HG02571 (cell line): ENCODE measurements at regions not wholly inside any gene's neighbourhood (a gene's known extent, or its start where the extent isn't known, plus 50 kb on each side); places are given as distances from the start of the nearest gene placed in this dataset.

Experiments
- ATAC-seq: cut with Tn5 transposase; IDR thresholded peaks from one replicate; pipeline ENCODE4 v1.9.1; 2021; ENCODE audit warnings: mild to moderate bottlenecking, moderate library complexity; ENCODE audit not compliant: unreplicated experiment

DNA sequence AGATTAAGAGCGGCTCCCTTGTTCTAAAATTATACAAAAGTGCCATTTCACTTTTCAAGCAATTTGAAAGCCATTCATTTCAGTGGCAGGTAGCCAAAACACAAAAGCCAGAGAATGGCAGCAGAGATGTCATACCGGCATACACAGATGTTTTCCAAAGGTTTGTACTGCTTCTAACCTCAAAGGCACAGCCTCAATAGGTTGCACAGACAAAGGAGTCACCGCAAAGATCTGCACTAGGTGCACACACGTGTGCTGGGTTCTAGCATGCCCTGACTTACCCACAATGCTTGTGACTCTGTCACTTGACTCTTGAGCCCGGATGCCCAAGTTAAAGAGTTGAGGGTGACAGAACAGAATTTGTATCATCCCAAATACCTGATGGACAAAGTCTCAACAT, 448.9 kb upstream of the ADGRL2 start:
- no peak for ATAC-seq

DNA sequence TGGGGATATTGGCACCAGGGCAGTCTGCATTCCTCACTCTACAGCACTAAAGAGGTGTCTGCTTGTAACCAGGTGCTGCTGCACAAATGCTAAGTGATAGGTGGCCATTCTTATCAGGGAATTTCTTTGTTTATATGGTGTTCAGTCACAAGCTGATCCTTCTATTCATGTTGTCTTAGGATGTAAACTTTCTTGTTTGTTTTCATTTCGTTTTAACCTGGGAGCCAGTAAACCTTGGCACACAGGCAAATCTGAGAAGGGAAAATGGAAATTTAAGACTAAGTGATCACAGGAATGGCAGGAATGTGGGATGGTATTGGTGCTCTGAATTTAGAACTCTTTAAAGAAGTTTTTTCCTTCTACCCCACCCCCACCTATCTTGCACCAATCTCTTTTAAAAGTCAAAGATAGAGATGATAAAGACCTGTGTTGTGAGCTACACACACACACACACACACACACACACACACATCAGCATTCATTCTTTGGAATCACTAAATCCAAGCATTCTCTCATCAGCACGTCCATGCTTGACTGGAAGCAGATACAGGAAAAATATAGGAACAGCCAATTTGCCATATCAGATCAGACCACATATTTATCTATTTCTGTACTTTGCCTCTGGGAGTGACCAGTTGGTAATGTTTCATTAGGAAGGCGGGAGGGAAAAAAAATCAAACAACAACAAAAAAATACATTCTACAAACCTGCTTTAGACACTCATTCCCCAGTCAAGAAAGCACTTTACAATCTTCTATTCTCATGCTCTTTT, 451.4 kb upstream of the ADGRL2 start:
- no peak for ATAC-seq

DNA sequence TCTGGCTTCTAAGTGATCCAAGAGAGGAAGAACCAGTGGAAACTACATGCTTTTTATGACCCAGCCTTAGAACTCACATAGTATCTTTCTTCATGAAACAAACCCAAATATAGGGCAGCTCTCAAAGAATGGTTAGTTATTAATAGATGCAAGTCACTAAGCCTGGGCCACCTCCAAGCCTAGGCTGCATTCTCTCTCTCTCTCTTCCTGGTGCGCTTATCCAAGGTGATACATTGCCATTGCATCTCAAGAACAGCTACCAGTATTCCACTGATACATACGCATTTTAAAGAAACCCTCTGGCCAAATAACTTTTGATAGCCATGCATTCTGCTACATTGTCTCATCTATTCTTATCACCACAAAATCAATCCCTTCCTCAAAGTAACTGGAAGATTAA, 455.6 kb upstream of the ADGRL2 start:
- ATAC-seq, result no peak

DNA sequence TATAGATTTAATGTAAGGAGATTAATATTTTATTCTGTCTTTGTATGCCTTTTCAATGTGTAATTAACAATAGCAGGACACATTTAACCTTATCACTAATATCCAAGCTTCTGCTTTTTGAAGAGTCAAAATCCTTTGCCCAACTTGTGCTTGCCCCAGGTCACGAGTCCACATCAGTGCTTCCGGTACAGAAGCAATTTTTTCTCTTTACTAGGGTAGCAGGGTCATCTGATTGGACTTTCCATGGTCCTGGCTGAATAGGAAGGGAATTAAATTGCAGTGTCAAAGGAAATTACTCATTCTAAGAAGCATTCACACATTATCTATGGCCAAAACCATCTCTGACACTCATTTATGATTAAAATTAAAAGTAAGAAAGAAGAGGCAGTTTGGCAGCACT, 460.5 kb upstream of the ADGRL2 start:
- no peak for ATAC-seq

DNA sequence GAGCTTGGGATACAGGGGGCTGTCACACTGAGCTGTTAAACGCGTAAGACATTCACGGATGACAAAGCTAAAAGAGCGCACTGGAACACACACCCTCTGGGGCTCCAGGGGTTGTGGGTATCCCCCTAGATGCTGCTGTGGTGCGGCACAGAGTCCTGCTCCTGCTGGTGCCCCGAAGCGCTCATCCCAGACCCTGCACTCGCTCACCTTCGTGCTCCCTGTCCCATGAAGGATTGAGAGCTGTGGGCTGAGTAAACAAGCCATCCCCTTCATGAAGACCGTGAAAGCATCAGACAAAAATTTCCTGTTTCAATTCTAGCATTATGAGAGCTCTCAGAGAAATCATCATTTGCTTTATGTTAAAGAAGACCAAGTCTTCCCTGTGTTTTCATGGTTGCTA, 463.5 kb upstream of the ADGRL2 start:
- ATAC-seq, result no peak

DNA sequence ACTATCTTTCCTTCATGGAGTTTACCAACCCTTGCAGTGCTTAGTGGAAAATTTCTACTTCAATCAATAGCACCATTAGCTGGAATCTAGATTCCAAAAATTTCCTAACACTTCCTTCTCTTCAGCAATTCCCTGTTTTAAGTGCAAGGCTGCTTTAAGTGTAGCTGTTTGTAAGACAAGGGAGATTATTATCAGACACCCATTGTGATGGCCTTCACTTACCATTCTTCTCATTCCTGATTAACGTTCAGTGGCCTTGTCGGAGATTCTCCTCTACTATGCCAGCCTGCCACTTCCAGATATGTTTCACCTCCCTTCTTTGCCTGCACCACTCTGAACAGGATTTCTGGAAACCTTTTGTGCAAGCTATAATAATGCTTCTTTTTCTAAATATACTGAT, 464.9 kb upstream of the ADGRL2 start:
- ATAC-seq, result no peak

DNA sequence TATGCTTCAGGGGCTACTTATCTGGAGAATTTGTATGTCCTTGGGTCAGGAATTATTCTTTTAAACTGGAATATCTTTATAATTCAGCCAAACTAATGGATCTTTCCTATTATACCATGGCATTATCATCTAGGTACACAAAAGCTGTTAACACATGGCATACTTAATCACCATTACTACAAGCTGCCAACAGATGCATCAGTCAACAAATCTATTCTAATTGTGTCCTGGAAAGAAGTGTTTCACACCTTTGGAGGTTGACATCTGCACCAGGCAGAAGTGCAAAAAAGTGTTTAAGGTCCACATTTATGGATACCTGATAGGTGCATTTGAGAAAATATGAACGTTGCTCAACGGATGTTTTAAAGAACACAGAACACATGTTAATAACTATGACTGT, 470.2 kb upstream of the ADGRL2 start:
- ATAC-seq, result no peak

DNA sequence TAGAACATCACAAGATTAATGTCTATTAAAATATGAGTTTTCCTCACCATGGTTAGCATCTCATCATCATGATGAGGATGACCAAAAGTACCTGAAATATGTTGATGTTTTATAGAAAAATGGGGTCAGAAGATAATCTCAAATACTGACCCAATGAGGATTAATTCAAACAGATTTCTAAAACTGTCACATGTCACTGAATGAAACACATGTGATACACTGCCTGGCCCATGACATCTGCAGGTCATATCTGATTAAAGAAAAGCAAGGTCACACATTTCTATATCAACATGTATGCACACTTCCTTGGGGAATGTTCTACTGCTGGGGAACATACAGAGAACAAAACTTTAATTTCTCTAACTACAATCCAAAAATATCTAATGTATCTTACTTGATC, 470.6 kb upstream of the ADGRL2 start:
- ATAC-seq, result no peak

DNA sequence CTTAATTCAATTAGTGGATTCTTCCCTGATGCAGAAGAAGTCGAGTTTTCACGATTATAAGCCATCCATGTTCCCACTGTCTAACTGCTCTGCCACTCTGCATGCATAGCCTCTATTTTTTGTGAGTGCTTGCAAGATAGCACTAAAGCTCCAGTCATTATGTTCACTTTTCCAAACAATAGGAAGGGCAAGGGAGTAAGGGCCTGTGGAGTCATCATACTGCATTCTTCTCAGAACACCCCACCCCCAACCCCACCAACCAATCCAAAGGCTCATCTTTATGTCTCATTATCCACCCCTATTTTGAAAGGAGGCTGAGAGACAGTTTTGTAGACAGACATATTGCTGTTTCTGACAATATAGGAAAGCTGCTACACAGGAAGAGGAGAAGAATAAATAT, 471.7 kb upstream of the ADGRL2 start:
- ATAC-seq, result no peak

DNA sequence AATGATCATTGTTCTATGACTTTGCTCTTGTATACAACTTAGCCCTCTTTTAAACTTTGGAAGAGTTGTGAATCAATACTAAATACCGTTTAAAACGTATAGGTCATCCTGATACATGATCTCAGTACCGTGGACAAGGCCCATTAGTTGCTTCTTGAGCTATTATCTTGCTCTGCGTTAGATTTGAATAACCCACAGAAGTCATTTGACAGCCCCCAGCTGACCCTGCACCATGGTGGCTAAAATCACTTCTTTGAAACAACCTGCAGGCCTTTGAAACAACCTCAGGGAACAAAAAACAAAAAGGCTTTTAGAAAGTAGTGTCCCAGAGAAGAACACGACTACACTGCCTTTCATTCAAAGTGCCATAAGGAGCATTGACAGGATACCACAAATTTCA, 473.0 kb upstream of the ADGRL2 start:
- ATAC-seq, result no peak

DNA sequence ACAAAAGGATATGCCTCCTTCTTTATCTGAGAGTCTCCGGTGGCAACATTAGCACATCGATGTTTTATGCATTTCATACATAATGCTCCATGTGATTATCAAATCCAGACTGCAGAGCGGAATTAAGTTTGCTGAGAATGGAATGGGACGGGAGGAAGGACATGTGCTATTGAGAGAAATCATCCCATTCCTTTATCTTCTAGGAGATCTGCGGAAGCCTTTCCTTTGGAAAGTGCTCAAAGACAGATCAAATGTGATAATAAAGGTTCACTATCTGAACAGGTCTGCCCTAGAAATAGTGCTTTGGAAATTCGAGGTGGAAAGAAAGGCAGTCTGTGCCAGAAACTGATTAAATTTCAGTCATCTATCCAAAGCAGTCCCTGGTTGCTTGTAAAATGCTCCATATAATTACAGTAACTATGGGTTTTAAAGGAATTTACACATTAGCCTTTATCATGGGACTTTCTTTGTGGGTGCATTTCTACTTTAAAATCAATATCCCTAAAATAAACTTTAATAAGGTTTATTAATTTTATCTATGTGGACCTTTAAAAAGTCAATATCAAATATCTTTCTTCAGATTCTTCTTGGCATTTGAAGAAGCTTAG, 473.5 kb upstream of the ADGRL2 start:
- ATAC-seq, result no peak

DNA sequence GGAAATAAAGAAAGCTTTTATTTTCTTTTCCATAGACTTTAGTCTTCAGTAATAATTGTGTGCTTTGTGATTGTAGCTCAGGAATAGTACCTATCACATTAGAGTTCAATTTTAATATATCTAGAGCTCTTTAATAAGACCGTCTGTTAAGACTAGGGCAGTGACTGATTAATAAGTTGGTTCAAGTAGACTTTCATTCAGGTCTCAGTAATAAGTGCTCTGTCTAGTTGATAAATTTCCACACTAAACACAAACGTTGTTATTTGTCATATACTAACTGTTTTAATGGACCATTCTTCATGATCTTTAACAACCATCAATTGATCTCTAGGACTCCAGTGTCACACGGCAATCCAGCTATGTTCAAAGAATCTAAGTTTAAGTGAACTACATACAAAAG, 474.5 kb upstream of the ADGRL2 start:
- ATAC-seq, result no peak

DNA sequence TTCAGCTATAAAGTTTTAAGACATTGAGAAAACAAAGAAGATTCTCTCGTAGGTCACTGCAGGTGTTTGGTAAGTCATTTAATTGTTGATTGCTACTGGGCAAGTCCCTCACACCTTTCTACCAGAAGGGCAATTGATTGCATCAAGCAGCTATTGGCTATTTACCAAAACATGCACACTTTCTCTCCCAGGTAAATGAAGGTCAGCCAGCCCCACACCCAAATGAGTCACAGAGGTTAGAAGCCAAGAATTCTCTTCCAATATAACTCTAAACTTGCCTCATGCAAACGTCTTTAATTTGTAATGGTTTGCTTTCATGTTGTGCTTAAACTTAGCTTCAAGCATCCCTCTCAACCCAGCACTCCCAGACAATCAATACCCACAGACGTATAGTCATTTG, 475.3 kb upstream of the ADGRL2 start:
- ATAC-seq, result no peak

DNA sequence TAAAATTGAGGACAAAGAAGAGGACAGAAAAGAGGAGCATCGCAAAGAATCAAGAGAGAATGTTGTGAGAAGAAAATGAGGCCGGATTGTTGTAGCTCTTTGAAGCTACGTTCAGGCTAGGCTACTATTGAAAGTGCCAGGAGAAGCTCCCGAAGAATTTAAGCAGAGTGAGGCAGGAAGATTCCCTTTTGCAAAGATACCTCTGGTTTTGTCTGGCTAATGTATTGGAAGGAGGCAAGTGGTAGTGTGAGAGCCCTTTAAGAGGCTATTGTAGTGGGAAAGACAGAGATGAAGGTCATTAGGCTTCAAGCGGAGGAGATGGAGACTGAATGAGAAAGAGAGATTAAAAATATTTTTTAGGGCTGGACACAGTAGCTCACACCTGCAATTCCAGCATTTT, 476.9 kb upstream of the ADGRL2 start:
- no peak for ATAC-seq

DNA sequence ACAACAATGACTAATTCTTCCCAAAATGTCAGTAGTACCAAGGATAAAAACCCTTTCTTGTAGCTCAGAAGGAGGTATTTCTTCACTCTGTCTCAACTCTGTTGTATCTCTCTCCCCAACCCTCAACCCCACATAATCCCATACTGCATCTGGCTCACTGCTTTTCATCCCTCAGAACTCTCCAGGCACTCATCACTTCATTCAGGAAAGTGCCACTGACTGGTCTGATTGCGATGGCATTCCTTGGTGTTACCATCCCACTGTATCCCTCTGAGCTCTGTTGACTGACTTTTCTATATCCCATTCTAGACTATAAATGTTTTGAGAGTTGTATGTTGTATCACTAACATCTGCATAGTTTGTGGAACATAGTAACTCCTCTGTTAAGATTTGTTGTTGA, 483.5 kb upstream of the ADGRL2 start:
- no peak for ATAC-seq

DNA sequence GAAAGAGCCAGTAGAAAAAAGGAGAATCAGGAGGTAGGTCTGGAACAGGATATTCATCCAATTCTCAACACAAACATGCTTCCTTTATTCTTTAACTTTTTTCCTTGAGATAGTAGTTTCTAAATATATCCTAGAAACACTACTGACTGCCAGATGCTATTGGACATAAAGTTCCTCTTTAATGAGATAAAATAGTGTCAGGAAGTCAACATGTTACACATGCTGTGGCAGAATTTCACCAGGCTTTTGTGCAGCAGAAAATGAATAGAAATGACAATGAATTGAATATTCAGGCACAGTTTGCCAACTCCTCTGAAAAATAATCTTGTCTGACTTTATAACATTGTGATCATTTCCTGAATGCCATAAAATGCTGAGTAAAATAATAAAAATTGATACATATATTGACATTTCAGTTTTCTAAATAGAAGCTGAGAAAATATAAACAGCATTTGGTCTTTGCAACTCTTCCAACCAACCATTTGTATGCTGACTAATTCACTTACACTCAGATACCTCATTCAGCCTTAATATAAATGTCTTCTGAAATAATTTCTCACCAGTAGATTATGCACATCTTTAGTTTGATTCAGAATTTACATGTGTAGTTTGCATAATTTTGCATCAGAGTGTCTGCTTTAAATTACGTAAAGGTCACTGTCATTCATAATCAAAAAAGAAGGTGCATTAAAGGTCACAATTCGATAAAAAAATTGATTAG, 486.1 kb upstream of the ADGRL2 start:
- ATAC-seq, result no peak

DNA sequence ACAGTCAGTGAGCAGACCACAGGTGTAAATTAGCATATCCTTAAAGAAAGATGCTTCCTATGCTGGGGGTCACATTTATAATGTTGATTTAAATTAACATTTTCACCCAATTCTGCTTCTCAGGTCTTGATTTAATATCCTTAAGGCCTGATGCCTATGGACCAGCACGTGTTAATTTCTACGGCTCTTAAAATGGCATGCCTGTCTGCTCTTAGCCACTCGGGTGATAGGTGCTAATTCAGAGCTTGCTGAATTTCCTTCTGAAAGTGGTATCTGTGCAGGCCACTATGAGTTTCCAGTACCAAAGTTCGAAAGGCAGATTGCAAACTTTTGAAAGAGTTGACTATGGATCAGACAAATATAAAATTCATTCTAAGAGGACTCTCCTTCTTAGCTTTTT, 487.4 kb upstream of the ADGRL2 start:
- no peak for ATAC-seq

DNA sequence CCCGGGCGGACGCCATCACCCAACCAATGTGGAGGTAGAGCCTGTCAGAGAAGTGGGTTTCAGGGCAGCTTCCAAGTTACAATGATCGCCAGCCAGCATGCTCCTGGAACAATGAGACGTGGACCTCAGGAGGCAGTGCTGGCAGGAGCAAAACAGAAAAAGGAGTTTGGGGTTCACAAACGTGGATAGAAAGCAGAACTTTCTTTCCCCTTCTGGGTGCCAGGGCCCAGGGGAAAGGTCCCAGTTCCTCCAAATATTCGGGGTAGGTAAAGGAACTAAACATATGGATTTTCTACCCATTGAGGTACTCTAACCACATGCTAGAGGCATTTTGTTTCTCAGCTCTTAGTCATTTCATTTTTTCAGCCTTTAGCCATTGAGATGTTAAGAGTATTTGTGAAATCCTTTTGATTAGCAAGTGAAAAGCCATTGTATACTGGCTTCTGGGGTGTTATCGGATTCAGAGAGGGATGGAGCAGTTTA, 488.4 kb upstream of the ADGRL2 start:
- no peak for ATAC-seq

DNA sequence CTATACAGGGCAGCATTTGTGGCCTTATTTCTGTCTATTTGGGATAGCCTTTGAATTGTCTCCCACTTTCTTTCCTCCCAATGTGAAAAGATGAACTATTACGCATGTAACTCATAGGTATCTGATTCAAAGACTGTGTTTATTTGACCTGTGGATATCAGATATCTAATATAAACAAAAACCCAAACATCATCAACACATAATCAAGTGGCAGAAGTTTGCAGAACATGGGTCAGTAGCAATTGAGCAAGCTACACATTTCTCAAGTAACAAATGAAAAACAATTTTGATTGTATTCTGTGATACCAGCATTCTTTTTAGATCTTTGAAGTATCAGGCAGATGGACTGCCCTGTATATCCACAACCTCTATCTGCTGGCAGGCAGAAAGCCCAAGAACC, 490.5 kb upstream of the ADGRL2 start:
- no peak for ATAC-seq

DNA sequence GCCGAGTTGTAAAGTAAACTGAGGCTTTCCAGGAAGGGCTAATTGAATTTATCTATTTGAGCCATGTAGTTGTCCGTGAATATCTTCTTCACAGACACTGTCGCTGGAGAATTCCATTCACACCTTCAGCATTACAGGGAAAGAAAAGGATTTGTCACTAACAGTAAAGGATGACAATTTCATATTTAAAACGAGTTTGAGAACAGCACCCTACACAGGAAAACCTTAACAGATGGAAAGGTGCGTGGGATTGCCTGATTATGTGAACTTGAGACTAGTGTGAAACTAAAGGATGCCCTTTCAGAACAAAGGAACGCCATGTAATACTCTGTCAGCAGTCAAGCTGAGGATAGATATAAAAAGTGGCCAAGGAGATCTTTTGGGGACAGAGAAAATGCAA, 492.5 kb upstream of the ADGRL2 start:
- no peak for ATAC-seq

DNA sequence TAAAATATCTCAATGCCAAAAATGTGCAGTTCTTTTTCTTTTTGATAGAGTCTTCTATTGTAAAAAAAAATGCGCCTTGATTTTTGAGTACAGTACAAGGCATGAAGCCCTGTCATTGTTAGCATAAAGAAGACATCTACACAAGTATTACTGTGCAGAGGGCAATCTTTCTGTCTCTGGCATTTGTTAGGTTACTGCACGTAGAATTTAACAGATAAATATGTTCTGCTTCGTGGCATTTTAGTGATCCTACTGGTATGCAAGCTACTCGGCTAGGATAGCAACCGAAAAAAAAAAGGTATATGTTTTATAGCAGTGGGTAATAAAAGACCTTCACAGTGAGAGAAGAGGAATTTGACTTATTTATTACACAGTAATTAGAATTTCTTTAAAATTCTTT, 492.9 kb upstream of the ADGRL2 start:
- no peak for ATAC-seq

DNA sequence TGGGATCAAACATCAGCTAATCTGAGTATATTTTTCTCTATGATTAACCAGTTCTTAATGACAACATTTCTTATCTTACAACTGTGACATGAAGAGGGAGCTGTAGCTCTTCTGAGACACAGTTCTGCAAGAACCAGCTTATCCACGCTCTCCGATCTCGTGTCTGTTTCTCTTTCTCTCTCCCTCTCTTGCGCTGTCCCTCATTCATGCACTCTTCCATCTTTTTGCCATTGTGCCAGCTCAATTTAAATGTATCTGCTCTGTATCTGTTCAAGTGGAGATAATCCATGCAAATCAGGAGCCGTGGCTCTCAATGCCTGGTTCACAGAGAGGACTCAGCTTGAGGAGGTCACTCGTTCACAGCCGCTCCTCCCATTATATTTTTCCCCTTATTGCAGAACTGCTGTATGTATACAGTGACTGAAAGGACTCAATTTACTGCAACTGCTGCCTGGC, 494.7 kb upstream of the ADGRL2 start:
- no peak for ATAC-seq
